B cell (primary cell): ENCODE measurements at regions not wholly inside any gene's neighbourhood (a gene's known extent, or its start where the extent isn't known, plus 50 kb on each side); places are given as distances from the start of the nearest gene placed in this dataset.

ENCODE experiments used
- ATAC-seq: fragments of 200-7000 bp; cut with Tn5 transposase; one replicate; pipeline ENCODE4 v1.10.0; 2021; ENCODE audit warnings: low read depth, mild to moderate bottlenecking, moderate number of reproducible peaks, moderate library complexity
- CTCF ChIA-PET: fragments of 350-600 bp; sonication (Branson Sonifier 250); formaldehyde crosslinking; loops from one replicate; lab custom pipeline; 2021; ENCODE audit warnings: antibody characterized with exemption, inconsistent platforms; lab: Charles Lee
- POLR2A ChIA-PET: fragments of 350-600 bp; sonication (Branson Sonifier 250); formaldehyde crosslinking; loops from one replicate; lab custom pipeline; 2021; ENCODE audit warnings: antibody characterized with exemption; lab: Charles Lee
- DNase-seq: peaks from one replicate; pipeline ENCODE4 v3.0.0; 2013
- H2AFZ ChIP-seq: 2 replicates; pipeline ENCODE4 v1.6.1; 2012; ENCODE audit warnings: mild to moderate bottlenecking, low read depth, low read length; ENCODE audit not compliant: insufficient read depth, poor library complexity, severe bottlenecking
- H3K27ac ChIP-seq, 2 donors: 1 replicate in 1 of 2; 2 replicates in 1 of 2; pipeline ENCODE4 v1.5.1; 2012 to 2013; ENCODE audit warnings: low read length in 2 of 2, mild to moderate bottlenecking in 2 of 2, moderate library complexity in 1 of 2
- H3K27me3 ChIP-seq, 4 experiments: fragments of 200-600 bp in 1 of 4; sonication (generic) in 1 of 4; replicated peaks in 1 of 4; 1 replicate in 2 of 4; 2 replicates in 2 of 4; pipeline versions ENCODE4 v1.6.1 to v1.7.0; 2013 to 2016; ENCODE audit warnings: low read length in 3 of 4, mild to moderate bottlenecking in 2 of 4, mixed read lengths in 1 of 4, moderate library complexity in 1 of 4; ENCODE audit not compliant: insufficient read depth in 4 of 4, control insufficient read depth in 3 of 4; ENCODE audit errors: control extremely low read depth in 1 of 4
- H3K36me3 ChIP-seq, 2 experiments: replicated peaks in 1 of 2; 1 replicate in 1 of 2; 2 replicates in 1 of 2; pipeline versions ENCODE4 v1.6.1 to v1.7.1; 2013; ENCODE audit warnings: low read length in 1 of 2; ENCODE audit not compliant: insufficient read depth in 2 of 2, control insufficient read depth in 1 of 2; ENCODE audit errors: control extremely low read depth in 1 of 2, extremely low read depth in 1 of 2
- H3K4me1 ChIP-seq, 2 donors: fragments of 200-600 bp in 1 of 2; sonication (generic) in 1 of 2; 1 replicate in 1 of 2; 2 replicates in 1 of 2; pipeline versions ENCODE4 v1.5.1 to v1.6.1; 2013 to 2017; ENCODE audit warnings: low read length in 2 of 2; ENCODE audit not compliant: control insufficient read depth in 2 of 2, insufficient read depth in 2 of 2
- H3K4me2 ChIP-seq: replicated peaks from 2 replicates; pipeline ENCODE3; 2012; ENCODE audit warnings: mild to moderate bottlenecking, low read depth, low read length; ENCODE audit not compliant: poor library complexity, severe bottlenecking
- H3K4me3 ChIP-seq, 5 experiments: fragments of 200-600 bp in 1 of 5; sonication (generic) in 1 of 5; 1 replicate in 3 of 5; 2 replicates in 2 of 5; pipeline versions ENCODE4 v1.5.1 to v1.7.0; 2011 to 2016; ENCODE audit warnings: low read length in 4 of 5, mild to moderate bottlenecking in 4 of 5, low read depth in 2 of 5, control low read depth in 1 of 5, moderate library complexity in 1 of 5; ENCODE audit not compliant: insufficient read depth in 1 of 5; ENCODE audit errors: control extremely low read depth in 1 of 5, extremely low read depth in 1 of 5
- H3K79me2 ChIP-seq: fragments of 200-600 bp; sonication (generic); one replicate; pipeline ENCODE4 v1.6.0; 2016; ENCODE audit warnings: low read length; ENCODE audit not compliant: control insufficient read depth, insufficient read depth
- H3K9ac ChIP-seq: fragments of 200-600 bp; sonication (generic); 2 replicates; pipeline ENCODE4 v1.6.1; 2017; ENCODE audit warnings: mild to moderate bottlenecking, low read length, moderate library complexity
- H3K9me3 ChIP-seq, 3 donors: one replicate each; pipeline versions ENCODE4 v1.6.1 to v1.7.1; 2013; ENCODE audit warnings: low read length in 2 of 3; ENCODE audit not compliant: control insufficient read depth in 2 of 3, insufficient read depth in 1 of 3; ENCODE audit errors: control extremely low read depth in 1 of 3
- H4K20me1 ChIP-seq: 2 replicates; pipeline ENCODE4 v1.6.0; 2012; ENCODE audit warnings: mild to moderate bottlenecking, low read length; ENCODE audit not compliant: insufficient read depth, control insufficient read depth, poor library complexity, severe bottlenecking
- H3K27ac Mint-ChIP-seq: one replicate; pipeline ENCODE4 v1.8.0; 2021; ENCODE audit warnings: mixed read lengths
- H3K27me3 Mint-ChIP-seq: one replicate; pipeline ENCODE4 v1.8.0; 2021; ENCODE audit warnings: mixed read lengths
- H3K4me1 Mint-ChIP-seq: one replicate; pipeline ENCODE4 v1.8.0; 2021; ENCODE audit warnings: mixed read lengths
- H3K4me3 Mint-ChIP-seq: one replicate; pipeline ENCODE4 v1.8.0; 2021; ENCODE audit warnings: mixed read lengths
- H3K9me3 Mint-ChIP-seq: one replicate; pipeline ENCODE4 v1.8.0; 2022; ENCODE audit warnings: mixed read lengths; ENCODE audit not compliant: insufficient read depth
- EZH2 ChIP-seq: IDR thresholded peaks from 2 replicates; pipeline ENCODE4 v1.6.1; 2012; ENCODE audit warnings: borderline replicate concordance, low read depth, mild to moderate bottlenecking, moderate library complexity, low read length; ENCODE audit not compliant: insufficient read depth, poor library complexity, severe bottlenecking
- WGBS: methylation state at CpG from one replicate; pipeline ENCODE4 v1.1.5; 2013; ENCODE audit warnings: missing lambda C conversion rate; ENCODE audit not compliant: insufficient coverage; 5-methylcytosine and 5-hydroxymethylcytosine counted together
- intact Hi-C: fragments of 100-400 bp; cut with micrococcal nuclease; formaldehyde crosslinking; loops from one replicate; pipeline ENCODE4 v1.10.0; 2022
- TF ChIP-seq, protein P1 (sequence below): fragments of 200-600 bp; IDR thresholded peaks from one replicate; pipeline ENCODE4 v1.8.0; 2022; ENCODE audit warnings: antibody characterized with exemption, mild to moderate bottlenecking

- Histone ChIP-seq H3K4me3 (no peak overlapping the region), H2AFZ (no peak overlapping the region), H3K9ac (no peak overlapping the region), H3K4me1 (no peaks in the 10 kb centered on the region), H3K79me2 (no peaks in the 10 kb centered on the region), H4K20me1 (no peaks in the 10 kb centered on the region), H3K36me3 (no peaks in the 10 kb centered on the region), H3K4me2 (no peak overlapping the region), H3K27me3 (no peaks in the 10 kb centered on the region), H3K9me3 (no peaks in the 10 kb centered on the region), H3K27ac (no peak overlapping the region)
- no peaks in the 10 kb centered on the region for H3K27me3 Mint-ChIP-seq
- ChIA-PET CTCF (no interaction called here), POLR2A (no interaction called here)
- no CpG with 5 or more reads among the region's 1 CpG for WGBS
- TF ChIP-seq, protein P1, sequence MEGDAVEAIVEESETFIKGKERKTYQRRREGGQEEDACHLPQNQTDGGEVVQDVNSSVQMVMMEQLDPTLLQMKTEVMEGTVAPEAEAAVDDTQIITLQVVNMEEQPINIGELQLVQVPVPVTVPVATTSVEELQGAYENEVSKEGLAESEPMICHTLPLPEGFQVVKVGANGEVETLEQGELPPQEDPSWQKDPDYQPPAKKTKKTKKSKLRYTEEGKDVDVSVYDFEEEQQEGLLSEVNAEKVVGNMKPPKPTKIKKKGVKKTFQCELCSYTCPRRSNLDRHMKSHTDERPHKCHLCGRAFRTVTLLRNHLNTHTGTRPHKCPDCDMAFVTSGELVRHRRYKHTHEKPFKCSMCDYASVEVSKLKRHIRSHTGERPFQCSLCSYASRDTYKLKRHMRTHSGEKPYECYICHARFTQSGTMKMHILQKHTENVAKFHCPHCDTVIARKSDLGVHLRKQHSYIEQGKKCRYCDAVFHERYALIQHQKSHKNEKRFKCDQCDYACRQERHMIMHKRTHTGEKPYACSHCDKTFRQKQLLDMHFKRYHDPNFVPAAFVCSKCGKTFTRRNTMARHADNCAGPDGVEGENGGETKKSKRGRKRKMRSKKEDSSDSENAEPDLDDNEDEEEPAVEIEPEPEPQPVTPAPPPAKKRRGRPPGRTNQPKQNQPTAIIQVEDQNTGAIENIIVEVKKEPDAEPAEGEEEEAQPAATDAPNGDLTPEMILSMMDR, result no peak
- TF ChIP-seq EZH2, result no peak
- no peak overlapping the region for H3K27ac Mint-ChIP-seq
- intact Hi-C loops, result no loop called here
- ATAC-seq, result no peak
- H3K9me3 Mint-ChIP-seq, result peaks cover 2% of the 10 kb centered on the region
- no peaks in the 10 kb centered on the region for H3K4me1 Mint-ChIP-seq
- no peak overlapping the region for H3K4me3 Mint-ChIP-seq
- DNase-seq, result no peak
These were observed 1551.0 kb downstream of the GRIK2 start for GRCh38 chr6:102944475-102944874.

DNA sequence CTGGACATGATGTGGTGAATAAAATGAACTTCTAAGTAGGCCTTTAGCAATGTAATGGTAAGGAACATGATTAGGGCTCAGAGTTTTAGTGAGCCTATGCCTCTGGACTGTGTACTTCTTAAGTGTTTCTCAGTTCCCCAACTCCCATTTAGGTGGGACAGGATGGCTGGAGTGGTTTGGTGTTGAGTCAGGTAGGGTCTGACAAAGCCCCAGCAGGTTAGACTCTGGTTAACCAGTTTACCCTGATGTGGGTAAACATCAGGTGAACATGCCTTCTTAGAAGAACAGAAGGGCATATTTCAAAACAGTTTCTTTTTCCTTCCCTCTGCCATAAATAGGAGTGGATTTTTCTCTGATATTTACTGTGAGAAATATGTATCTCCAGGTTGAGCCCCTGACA lies 1548.7 kb downstream of the GRIK2 start:
- DNase-seq (no peak), ATAC-seq (no peak)
- H3K36me3 ChIP-seq, result no peaks in the 10 kb centered on the region
- H3K4me1 ChIP-seq, result no peaks in the 10 kb centered on the region
- POLR2A ChIA-PET, result no interaction called here
- no peaks in the 10 kb centered on the region for H4K20me1 ChIP-seq
- H3K9ac ChIP-seq, result no peak overlapping the region
- H3K79me2 ChIP-seq, result no peaks in the 10 kb centered on the region
- no peak overlapping the region for H3K4me3 Mint-ChIP-seq
- intact Hi-C loops, result no loop called here
- H3K4me2 ChIP-seq, result no peak overlapping the region
- no peak for TF ChIP-seq EZH2
- TF ChIP-seq, protein P1, result no peak
- no peaks in the 10 kb centered on the region for H3K9me3 ChIP-seq
- no peak overlapping the region for H3K27ac ChIP-seq
- CTCF ChIA-PET, result no interaction called here
- H3K4me3 ChIP-seq, result no peak overlapping the region
- H3K27ac Mint-ChIP-seq, result no peak overlapping the region
- no peaks in the 10 kb centered on the region for H3K27me3 ChIP-seq
- H3K27me3 Mint-ChIP-seq, result no peaks in the 10 kb centered on the region
- H2AFZ ChIP-seq, result no peak overlapping the region
- H3K9me3 Mint-ChIP-seq, result peaks cover 2% of the 10 kb centered on the region
- no peaks in the 10 kb centered on the region for H3K4me1 Mint-ChIP-seq
